HG03097 (cell line): ENCODE measurements at regions not wholly inside any gene's neighbourhood (a gene's known extent, or its start where the extent isn't known, plus 50 kb on each side); places are given as distances from the start of the nearest gene placed in this dataset.

Experiments used
- ATAC-seq: cut with Tn5 transposase; IDR thresholded peaks from one replicate; pipeline ENCODE4 v1.9.1; 2021; ENCODE audit not compliant: unreplicated experiment, low FRiP score

- ATAC-seq: no peak
These were observed 271.1 kb upstream of the CHD6 start for GRCh38 chr20:41889126-41889843.

GRCh38 chr20:41888434-41888833, 270.3 kb upstream of the CHD6 start:
- no peak for ATAC-seq

GRCh38 chr20:41887500-41887899, 269.3 kb upstream of the CHD6 start:
- ATAC-seq: no peak

GRCh38 chr20:41881466-41882046, 263.4 kb upstream of the CHD6 start:
- no peak for ATAC-seq

GRCh38 chr20:41879123-41879522, 260.9 kb upstream of the CHD6 start:
- no peak for ATAC-seq

- ATAC-seq: no peak
These were observed 259.7 kb upstream of the CHD6 start for GRCh38 chr20:41877911-41878310.

GRCh38 chr20:41874658-41875057, 256.5 kb upstream of the CHD6 start:
- ATAC-seq: no peak

GRCh38 chr20:41872930-41873329, 254.8 kb upstream of the CHD6 start:
- no peak for ATAC-seq

- ATAC-seq: no peak
These were observed 252.8 kb upstream of the CHD6 start for GRCh38 chr20:41870869-41871462.

GRCh38 chr20:41869261-41869660, 251.1 kb upstream of the CHD6 start:
- no peak for ATAC-seq

GRCh38 chr20:41865938-41866337, 247.8 kb upstream of the CHD6 start:
- ATAC-seq: no peak

- no peak for ATAC-seq
These were observed 244.3 kb upstream of the CHD6 start for GRCh38 chr20:41862476-41862875.

- ATAC-seq: no peak
These were observed 243.7 kb upstream of the CHD6 start for GRCh38 chr20:41861772-41862422.

- no peak for ATAC-seq
These were observed 236.6 kb upstream of the CHD6 start for GRCh38 chr20:41854765-41855164.

GRCh38 chr20:41853806-41854205, 235.6 kb upstream of the CHD6 start:
- ATAC-seq: no peak

- ATAC-seq: no peak
These were observed 230.0 kb upstream of the CHD6 start for GRCh38 chr20:41848180-41848579.

- ATAC-seq: no peak
These were observed 219.6 kb upstream of the CHD6 start for GRCh38 chr20:41837669-41838224.

GRCh38 chr20:41833739-41834138, 215.6 kb upstream of the CHD6 start:
- no peak for ATAC-seq

- no peak for ATAC-seq
These were observed 212.5 kb upstream of the CHD6 start for GRCh38 chr20:41830702-41831101.

- ATAC-seq: no peak
These were observed 201.3 kb upstream of the CHD6 start for GRCh38 chr20:41819436-41819835.

- ATAC-seq: no peak
These were observed 200.8 kb upstream of the CHD6 start for GRCh38 chr20:41818991-41819390.
